ENCODE measurements at regions not wholly inside any gene's neighbourhood (a gene's known extent, or its start where the extent isn't known, plus 50 kb on each side); places are given as distances from the start of the nearest gene placed in this dataset.

DNA sequence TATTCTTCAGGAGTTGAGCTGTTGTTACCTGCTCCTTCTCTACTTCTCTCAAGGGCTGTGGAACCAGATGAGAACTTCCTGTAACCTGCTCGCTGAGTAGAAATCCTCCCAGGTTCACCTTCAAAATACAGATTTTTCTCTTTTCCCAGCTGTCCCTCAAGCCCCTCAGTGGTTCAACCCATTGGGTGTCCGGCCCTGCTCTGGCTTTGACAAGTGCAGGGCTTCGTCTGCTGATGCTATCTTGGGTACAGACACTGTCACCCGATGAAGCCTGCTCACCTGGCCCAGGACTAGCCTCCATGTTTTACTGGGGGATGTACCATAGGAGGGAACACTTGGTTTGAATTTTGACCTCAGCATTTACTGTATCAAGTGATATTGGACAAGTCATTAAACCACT, 490.4 kb downstream of the IRX1 start:
- TF ChIP-seq, protein P1, sequence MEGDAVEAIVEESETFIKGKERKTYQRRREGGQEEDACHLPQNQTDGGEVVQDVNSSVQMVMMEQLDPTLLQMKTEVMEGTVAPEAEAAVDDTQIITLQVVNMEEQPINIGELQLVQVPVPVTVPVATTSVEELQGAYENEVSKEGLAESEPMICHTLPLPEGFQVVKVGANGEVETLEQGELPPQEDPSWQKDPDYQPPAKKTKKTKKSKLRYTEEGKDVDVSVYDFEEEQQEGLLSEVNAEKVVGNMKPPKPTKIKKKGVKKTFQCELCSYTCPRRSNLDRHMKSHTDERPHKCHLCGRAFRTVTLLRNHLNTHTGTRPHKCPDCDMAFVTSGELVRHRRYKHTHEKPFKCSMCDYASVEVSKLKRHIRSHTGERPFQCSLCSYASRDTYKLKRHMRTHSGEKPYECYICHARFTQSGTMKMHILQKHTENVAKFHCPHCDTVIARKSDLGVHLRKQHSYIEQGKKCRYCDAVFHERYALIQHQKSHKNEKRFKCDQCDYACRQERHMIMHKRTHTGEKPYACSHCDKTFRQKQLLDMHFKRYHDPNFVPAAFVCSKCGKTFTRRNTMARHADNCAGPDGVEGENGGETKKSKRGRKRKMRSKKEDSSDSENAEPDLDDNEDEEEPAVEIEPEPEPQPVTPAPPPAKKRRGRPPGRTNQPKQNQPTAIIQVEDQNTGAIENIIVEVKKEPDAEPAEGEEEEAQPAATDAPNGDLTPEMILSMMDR (IDR thresholded peaks at IDR 0.05; ENCODE audit: low read length): no peak
- TF ChIP-seq EZH2 (optimal IDR thresholded peaks at IDR 0.05; ENCODE audit: low read depth, low read length) (no peak), EZH2phosphoT487 (IDR thresholded peaks at IDR 0.05; ENCODE audit: low read length) (no peak)

Measured in MM.1S (cell line).